Activated B cell treated with CpG ODN at 0.5 μM for 24 hours (primary cell): ENCODE measurements at regions not wholly inside any gene's neighbourhood (a gene's known extent, or its start where the extent isn't known, plus 50 kb on each side); places are given as distances from the start of the nearest gene placed in this dataset.
"Not testable (repeated sequence)": the region's sequence is repeated elsewhere in the genome, so short reads cannot be mapped to it uniquely, and the experiment has no call there.

Source experiments
- ATAC-seq: fragments of 200-7000 bp; cut with Tn5 transposase; one replicate; pipeline ENCODE4 v1.10.0; 2021; ENCODE audit warnings: low read depth, mild to moderate bottlenecking, moderate library complexity
- CTCF ChIA-PET: fragments of 350-600 bp; sonication (Branson Sonifier 250); formaldehyde crosslinking; loops from one replicate; lab custom pipeline; 2021; ENCODE audit warnings: antibody characterized with exemption; lab: Charles Lee
- POLR2A ChIA-PET: fragments of 350-600 bp; sonication (Branson Sonifier 250); formaldehyde crosslinking; loops from one replicate; lab custom pipeline; 2021; ENCODE audit warnings: antibody characterized with exemption; lab: Charles Lee
- DNase-seq: peaks from one replicate; pipeline ENCODE4 v3.0.0; 2022
- H3K27ac Mint-ChIP-seq: one replicate; pipeline ENCODE4 v1.8.0; 2020; ENCODE audit warnings: mixed read lengths
- H3K27me3 Mint-ChIP-seq: one replicate; pipeline ENCODE4 v1.8.0; 2021; ENCODE audit warnings: mixed read lengths
- H3K36me3 Mint-ChIP-seq: one replicate; pipeline ENCODE4 v1.8.0; 2021; ENCODE audit warnings: low read depth, mixed read lengths
- H3K4me1 Mint-ChIP-seq: one replicate; pipeline ENCODE4 v1.8.0; 2021; ENCODE audit warnings: mixed read lengths
- H3K4me3 Mint-ChIP-seq: one replicate; pipeline ENCODE4 v1.8.0; 2020; ENCODE audit warnings: mild to moderate bottlenecking, mixed read lengths
- H3K9me3 Mint-ChIP-seq: one replicate; pipeline ENCODE4 v1.8.0; 2020; ENCODE audit warnings: mixed read lengths
- CTCF ChIP-seq: fragments of 200-600 bp; IDR thresholded peaks from one replicate; pipeline ENCODE4 v1.8.0; 2022; ENCODE audit warnings: antibody characterized with exemption, mild to moderate bottlenecking
- intact Hi-C: fragments of 100-400 bp; cut with micrococcal nuclease; formaldehyde crosslinking; loops from one replicate; pipeline ENCODE4 v1.15.1; 2024

- H3K27me3 Mint-ChIP-seq: no peaks in the 10 kb centered on the region
- H3K36me3 Mint-ChIP-seq: no peaks in the 10 kb centered on the region
- H3K4me1 Mint-ChIP-seq: no peaks in the 10 kb centered on the region
- DNase-seq: no peak
- no peak for TF ChIP-seq CTCF
- POLR2A ChIA-PET: no interaction called here
- no peak overlapping the region for H3K4me3 Mint-ChIP-seq
- H3K27ac Mint-ChIP-seq: no peak overlapping the region
- ATAC-seq: no peak
- peaks cover 3% of the 10 kb centered on the region for H3K9me3 Mint-ChIP-seq
- intact Hi-C loops: no loop called here
- CTCF ChIA-PET: no interaction called here
These were observed 139.3 kb downstream of the GASK1B start for GRCh38 chr4:158033416-158034120.

GRCh38 chr4:158032733-158033415 is 140.0 kb downstream of the GASK1B start:
- Mint-ChIP-seq H3K27me3 (no peaks in the 10 kb centered on the region), H3K4me1 (no peaks in the 10 kb centered on the region), H3K27ac (no peak overlapping the region), H3K36me3 (no peaks in the 10 kb centered on the region), H3K4me3 (no peak overlapping the region), H3K9me3 (peaks cover 10% of the 10 kb centered on the region)
- ChIA-PET CTCF (no interaction called here), POLR2A (no interaction called here)
- no peak for TF ChIP-seq CTCF
- ATAC-seq (no peak), DNase-seq (no peak)
- intact Hi-C loops: no loop called here

- H3K27ac Mint-ChIP-seq, H3K36me3 Mint-ChIP-seq, DNase-seq, POLR2A ChIA-PET, ATAC-seq, H3K4me3 Mint-ChIP-seq, intact Hi-C loops, CTCF ChIA-PET, H3K4me1 Mint-ChIP-seq, H3K27me3 Mint-ChIP-seq: not testable (repeated sequence)
- H3K9me3 Mint-ChIP-seq: peaks cover 11% of the 10 kb centered on the region
These were observed 144.4 kb downstream of the GASK1B start for GRCh38 chr4:158028381-158028780.

- H3K27me3 Mint-ChIP-seq: no peaks in the 10 kb centered on the region
- POLR2A ChIA-PET: no interaction called here
- CTCF ChIA-PET: no interaction called here
- no peak for DNase-seq
- no peaks in the 10 kb centered on the region for H3K36me3 Mint-ChIP-seq
- no peak overlapping the region for H3K27ac Mint-ChIP-seq
- H3K4me1 Mint-ChIP-seq: no peaks in the 10 kb centered on the region
- TF ChIP-seq CTCF: no peak
- H3K4me3 Mint-ChIP-seq: no peak overlapping the region
- intact Hi-C loops: no loop called here
- no peak for ATAC-seq
- peaks cover 11% of the 10 kb centered on the region for H3K9me3 Mint-ChIP-seq
These were observed 147.7 kb downstream of the GASK1B start for GRCh38 chr4:158025131-158025530.

- no peaks in the 10 kb centered on the region for H3K27me3 Mint-ChIP-seq
- intact Hi-C loops: no loop called here
- DNase-seq (no peak), ATAC-seq (no peak)
- ChIA-PET POLR2A (no interaction called here), CTCF (no interaction called here)
- no peak for TF ChIP-seq CTCF
- H3K4me3 Mint-ChIP-seq: no peak overlapping the region
- H3K4me1 Mint-ChIP-seq: no peaks in the 10 kb centered on the region
- no peaks in the 10 kb centered on the region for H3K36me3 Mint-ChIP-seq
- H3K27ac Mint-ChIP-seq: no peak overlapping the region
- no peaks in the 10 kb centered on the region for H3K9me3 Mint-ChIP-seq
These were observed 152.0 kb downstream of the GASK1B start for GRCh38 chr4:158020734-158021346.
